Endothelial cell of umbilical vein (primary cell): ENCODE measurements at regions not wholly inside any gene's neighbourhood (a gene's known extent, or its start where the extent isn't known, plus 50 kb on each side); places are given as distances from the start of the nearest gene placed in this dataset.

Source experiments
- BruUV-seq: library from RNA; stranded (reverse); fragments of 400-500 nt; replicated peaks from 2 replicates; lab custom pipeline; 2021; lab: Mats Ljungman, UMichigan
- CTCF ChIA-PET: fragments of 300-600, 350-600 bp; sonication (Branson Sonifier 250); formaldehyde crosslinking; loops from one replicate; lab custom pipeline; 2021; ENCODE audit warnings: antibody characterized with exemption, inconsistent platforms; lab: Charles Lee
- POLR2A ChIA-PET: fragments of 300-600, 350-600 bp; sonication (Branson Sonifier 250); formaldehyde crosslinking; loops from one replicate; lab custom pipeline; 2021; ENCODE audit warnings: antibody characterized with exemption, inconsistent platforms; lab: Charles Lee
- DNase-seq: peaks from one replicate; pipeline ENCODE4 v3.0.0-alpha.2; 2011; ENCODE audit warnings: low read depth, low spot score
- FAIRE-seq: peaks from 2 replicates; lab custom pipeline; 2011; peaks lifted over from hg19 to GRCh38; lab: Jason Lieb, UNC
- H2AFZ ChIP-seq: 2 replicates; pipeline ENCODE4 v1.6.0; 2012; ENCODE audit warnings: low read depth, low read length, control low read depth, inconsistent platforms
- H3K27ac ChIP-seq: 2 replicates; pipeline ENCODE4 v1.5.1; 2011; ENCODE audit warnings: low read depth, mild to moderate bottlenecking, control low read depth, low read length, moderate library complexity; ENCODE audit not compliant: insufficient read depth
- H3K27me3 ChIP-seq, 2 experiments: 2 replicates each; pipeline versions ENCODE4 v1.6.0 to v1.6.1; 2011; ENCODE audit warnings: low read length in 2 of 2, mixed read lengths in 1 of 2; ENCODE audit not compliant: control insufficient read depth in 2 of 2, insufficient read depth in 2 of 2
- H3K36me3 ChIP-seq, 2 experiments: 2 replicates in 1 of 2; 3 replicates in 1 of 2; pipeline ENCODE4 v1.5.1; 2011; ENCODE audit warnings: low read length in 2 of 2, mild to moderate bottlenecking in 1 of 2, moderate library complexity in 1 of 2; ENCODE audit not compliant: control insufficient read depth in 2 of 2, insufficient read depth in 2 of 2; ENCODE audit errors: extremely low read depth in 1 of 2
- H3K4me1 ChIP-seq: 3 replicates; pipeline ENCODE4 v1.5.1; 2011; ENCODE audit warnings: mild to moderate bottlenecking, low read length; ENCODE audit not compliant: control insufficient read depth, insufficient read depth; ENCODE audit errors: extremely low read depth
- H3K4me2 ChIP-seq: 2 replicates; pipeline ENCODE4 v1.6.1; 2011; ENCODE audit warnings: low read length, control low read depth, mixed read lengths; ENCODE audit not compliant: insufficient read depth
- H3K4me3 ChIP-seq, 3 experiments: fragments of 200-600 bp in 1 of 3; sonication (generic), shearing (Covaris generic) in 1 of 3; replicated peaks in 1 of 3; 2 replicates each; pipeline ENCODE4 v1.5.1; 2011 to 2016; ENCODE audit warnings: control low read depth in 3 of 3, low read length in 3 of 3, mild to moderate bottlenecking in 2 of 3, inconsistent platforms in 1 of 3, low read depth in 1 of 3, moderate library complexity in 1 of 3; ENCODE audit not compliant: insufficient read depth in 1 of 3
- H3K79me2 ChIP-seq: 2 replicates; pipeline ENCODE4 v1.6.0; 2012; ENCODE audit warnings: low read length, inconsistent platforms; ENCODE audit not compliant: control insufficient read depth, insufficient read depth
- H3K9ac ChIP-seq: replicated peaks from 2 replicates; pipeline ENCODE3; 2011; ENCODE audit warnings: low read length, control low read depth; ENCODE audit not compliant: insufficient read depth; ENCODE audit errors: extremely low read depth
- H3K9me1 ChIP-seq: replicated peaks from 3 replicates; pipeline ENCODE4 v1.6.0; 2011; ENCODE audit warnings: mild to moderate bottlenecking, low read length; ENCODE audit not compliant: control insufficient read depth, insufficient read depth; ENCODE audit errors: extremely low read depth
- H3K9me3 ChIP-seq: replicated peaks from 2 replicates; pipeline ENCODE4 v1.5.1; 2012; ENCODE audit warnings: low read length, inconsistent platforms; ENCODE audit not compliant: control insufficient read depth, insufficient read depth
- H4K20me1 ChIP-seq: replicated peaks from 2 replicates; pipeline ENCODE3; 2011; ENCODE audit warnings: mild to moderate bottlenecking, low read length; ENCODE audit not compliant: control insufficient read depth, insufficient read depth; ENCODE audit errors: extremely low read depth
- EZH2 ChIP-seq: IDR thresholded peaks from 2 replicates; pipeline ENCODE4 v1.6.1; 2012; ENCODE audit warnings: borderline replicate concordance, low read depth, mild to moderate bottlenecking, moderate library complexity, low read length, inconsistent platforms; ENCODE audit not compliant: severe bottlenecking
- FOS ChIP-seq: IDR thresholded peaks from 2 replicates; pipeline ENCODE4 v1.6.1; 2011; ENCODE audit warnings: mild to moderate bottlenecking, low read length, moderate library complexity, borderline replicate concordance; ENCODE audit not compliant: insufficient read depth
- GATA2 ChIP-seq: IDR thresholded peaks from 2 replicates; pipeline ENCODE4 v1.7.0; 2011; ENCODE audit warnings: low read depth, mild to moderate bottlenecking, moderate library complexity, mixed read lengths, low read length; ENCODE audit not compliant: insufficient read length, insufficient read depth
- JUN ChIP-seq: IDR thresholded peaks from 2 replicates; pipeline ENCODE4 v1.6.1; 2011; ENCODE audit warnings: borderline replicate concordance, low read depth; ENCODE audit not compliant: insufficient read length, insufficient read depth
- MAX ChIP-seq: IDR thresholded peaks from 2 replicates; pipeline ENCODE4 v1.6.1; 2011; ENCODE audit not compliant: insufficient read depth, insufficient read length
- MYC ChIP-seq: IDR thresholded peaks from one replicate; pipeline ENCODE4 v1.6.1; 2011; ENCODE audit warnings: mild to moderate bottlenecking, low read depth, low read length
- POLR2A ChIP-seq: IDR thresholded peaks from 2 replicates; pipeline ENCODE4 v1.6.1; 2012; ENCODE audit warnings: low read depth, mild to moderate bottlenecking, control low read depth, low read length
- POLR2AphosphoS5 ChIP-seq: IDR thresholded peaks from 2 replicates; pipeline ENCODE4 v1.6.1; 2012; ENCODE audit warnings: low read depth, mild to moderate bottlenecking, control low read depth, low read length, moderate library complexity; ENCODE audit not compliant: insufficient read depth
- dilution Hi-C: fragments of 300-500 bp; cut with MboI; formaldehyde crosslinking; loops from one replicate; pipeline ENCODE4 v1.15.0; 2019; ENCODE audit warnings: low sequenced_read_pairs; ENCODE audit not compliant: extremely low pct_ligation_motif_present
- intact Hi-C: fragments of 100-400 bp; cut with micrococcal nuclease; formaldehyde crosslinking; loops from one replicate; pipeline ENCODE4 v1.10.0; 2022
- TF ChIP-seq, protein P1 (sequence below), 2 donors: IDR thresholded peaks; 1 replicate in 1 of 2; 2 replicates in 1 of 2; pipeline ENCODE4 v1.5.1; 2011; ENCODE audit warnings: low read length in 2 of 2, mild to moderate bottlenecking in 2 of 2, moderate library complexity in 2 of 2, control low read depth in 1 of 2, inconsistent platforms in 1 of 2, low read depth in 1 of 2; ENCODE audit not compliant: insufficient read depth in 1 of 2; ENCODE audit errors: extremely low read depth in 1 of 2

DNA sequence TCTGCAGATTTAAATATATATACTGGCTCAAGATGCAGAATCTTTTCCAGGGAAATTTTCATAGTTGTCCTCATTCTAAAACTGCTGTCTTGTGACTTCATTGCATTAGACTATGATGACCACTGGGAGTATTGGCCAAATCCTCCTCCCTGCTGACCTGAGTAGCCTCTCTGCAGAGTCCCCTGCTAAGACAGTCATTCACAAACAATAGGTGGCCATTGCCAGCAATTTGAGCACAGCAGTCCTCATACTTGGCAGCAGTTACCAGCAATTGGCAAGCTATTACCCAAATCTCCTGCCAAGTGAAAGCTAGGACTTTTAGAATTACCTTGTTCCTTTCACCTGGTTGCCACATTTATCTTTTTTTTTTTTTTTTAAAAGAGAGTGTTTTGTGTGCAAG lies 325.8 kb downstream of the FAT3 start:
- no peaks in the 10 kb centered on the region for H3K79me2 ChIP-seq
- no peak overlapping the region for H3K27ac ChIP-seq
- CTCF ChIA-PET = no interaction called here
- no peak for FAIRE-seq
- no peaks in the 10 kb centered on the region for H3K36me3 ChIP-seq
- H3K9me3 ChIP-seq = no peaks in the 10 kb centered on the region
- no peaks in the 10 kb centered on the region for H3K27me3 ChIP-seq
- no peak for DNase-seq
- no TSS peak for BruUV-seq
- POLR2A ChIA-PET = no interaction called here
- H3K4me3 ChIP-seq = no peak overlapping the region
- no peak overlapping the region for H3K4me2 ChIP-seq
- H2AFZ ChIP-seq = no peak overlapping the region
- no peaks in the 10 kb centered on the region for H3K4me1 ChIP-seq
- H3K9me1 ChIP-seq = no peaks in the 10 kb centered on the region
- no peak overlapping the region for H3K9ac ChIP-seq
- TF ChIP-seq GATA2 (no peak), POLR2AphosphoS5 (no peak), MYC (no peak), POLR2A (no peak), JUN (no peak), MAX (no peak), EZH2 (no peak), FOS (no peak)
- TF ChIP-seq, protein P1, sequence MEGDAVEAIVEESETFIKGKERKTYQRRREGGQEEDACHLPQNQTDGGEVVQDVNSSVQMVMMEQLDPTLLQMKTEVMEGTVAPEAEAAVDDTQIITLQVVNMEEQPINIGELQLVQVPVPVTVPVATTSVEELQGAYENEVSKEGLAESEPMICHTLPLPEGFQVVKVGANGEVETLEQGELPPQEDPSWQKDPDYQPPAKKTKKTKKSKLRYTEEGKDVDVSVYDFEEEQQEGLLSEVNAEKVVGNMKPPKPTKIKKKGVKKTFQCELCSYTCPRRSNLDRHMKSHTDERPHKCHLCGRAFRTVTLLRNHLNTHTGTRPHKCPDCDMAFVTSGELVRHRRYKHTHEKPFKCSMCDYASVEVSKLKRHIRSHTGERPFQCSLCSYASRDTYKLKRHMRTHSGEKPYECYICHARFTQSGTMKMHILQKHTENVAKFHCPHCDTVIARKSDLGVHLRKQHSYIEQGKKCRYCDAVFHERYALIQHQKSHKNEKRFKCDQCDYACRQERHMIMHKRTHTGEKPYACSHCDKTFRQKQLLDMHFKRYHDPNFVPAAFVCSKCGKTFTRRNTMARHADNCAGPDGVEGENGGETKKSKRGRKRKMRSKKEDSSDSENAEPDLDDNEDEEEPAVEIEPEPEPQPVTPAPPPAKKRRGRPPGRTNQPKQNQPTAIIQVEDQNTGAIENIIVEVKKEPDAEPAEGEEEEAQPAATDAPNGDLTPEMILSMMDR (IDR thresholded peaks at IDR 0.05; ENCODE audit: extremely low read depth in 1 of 2, insufficient read depth in 1 of 2, low read depth in 1 of 2, low read length in 2 of 2) = no peak
- dilution Hi-C loops (no loop called here), intact Hi-C loops (no loop called here)
- no peaks in the 10 kb centered on the region for H4K20me1 ChIP-seq
